Fibroblast of mammary gland (primary cell): ENCODE measurements at regions not wholly inside any gene's neighbourhood (a gene's known extent, or its start where the extent isn't known, plus 50 kb on each side); places are given as distances from the start of the nearest gene placed in this dataset.
A peak's percentile ranks its signal among the peaks of the same experiment; 100 is the strongest.

Experiments used
- DNase-seq: peaks from one replicate; pipeline ENCODE4 v3.0.0-alpha.2; 2010; ENCODE audit warnings: low read depth
- H3K4me3 ChIP-seq: 2 replicates; pipeline ENCODE4 v1.5.1; 2011; ENCODE audit warnings: low read depth, mild to moderate bottlenecking, low read length, moderate library complexity; ENCODE audit not compliant: control insufficient read depth
- CTCF ChIP-seq: conservative IDR thresholded peaks from 2 replicates; pipeline ENCODE4 v1.5.1; 2011; ENCODE audit warnings: low read depth, low read length, inconsistent platforms; ENCODE audit not compliant: control insufficient read depth, insufficient read depth

DNA sequence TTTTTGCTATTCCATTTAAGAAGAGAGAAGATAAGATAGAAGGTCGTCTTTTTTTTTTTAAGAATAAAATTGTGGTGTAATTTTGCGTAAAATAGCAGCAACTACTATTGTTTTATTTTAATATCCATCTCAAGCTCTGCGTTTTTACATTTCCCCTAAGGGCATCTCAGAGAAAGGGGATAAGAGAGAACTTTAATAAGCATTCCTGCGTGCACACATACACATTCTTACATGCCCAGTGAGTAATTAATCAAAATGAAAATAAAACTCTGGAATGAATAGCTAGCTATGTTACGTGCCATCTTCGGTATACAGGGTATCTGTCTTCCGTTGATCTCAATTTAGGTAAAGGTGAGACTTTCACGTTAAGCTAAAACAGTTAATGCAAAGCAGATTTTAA lies 200.3 kb upstream of the TENM3 start:
- no peak for TF ChIP-seq CTCF
- no peak for DNase-seq
- no peak overlapping the region for H3K4me3 ChIP-seq

- DNase-seq, result no peak
- no peak for TF ChIP-seq CTCF
- no peak overlapping the region for H3K4me3 ChIP-seq
Measured at GRCh38 chr4:182048871-182049270, 194.3 kb upstream of the TENM3 start.

GRCh38 chr4:182056866-182057265 lies 186.3 kb upstream of the TENM3 start:
- DNase-seq, result no peak
- no peak overlapping the region for H3K4me3 ChIP-seq
- no peak for TF ChIP-seq CTCF

GRCh38 chr4:182062458-182062857 lies 180.7 kb upstream of the TENM3 start:
- DNase-seq, result no peak
- TF ChIP-seq CTCF, result no peak
- H3K4me3 ChIP-seq, result no peak overlapping the region

DNA sequence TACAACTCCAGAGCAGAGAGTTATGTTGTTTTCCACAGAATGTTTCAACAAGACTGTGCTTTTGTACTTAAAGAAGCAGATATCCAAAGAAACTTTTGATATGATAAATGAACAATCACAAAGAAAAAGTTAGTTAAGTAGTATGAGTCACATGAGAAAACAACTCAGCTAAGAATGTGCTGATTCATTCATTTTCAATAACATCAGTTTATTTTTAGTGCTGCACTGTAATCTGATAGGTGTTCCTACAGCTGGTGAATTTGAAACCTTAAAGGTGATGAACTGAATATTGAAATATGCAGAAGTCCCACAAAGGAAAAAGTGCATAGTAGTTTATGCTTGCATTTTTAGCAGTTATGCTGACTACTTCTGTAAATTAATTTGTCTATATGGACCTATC lies 180.3 kb upstream of the TENM3 start:
- DNase-seq, result peak; percentile 82
- TF ChIP-seq CTCF, result no peak
- no peak overlapping the region for H3K4me3 ChIP-seq

- no peak for TF ChIP-seq CTCF
- no peak overlapping the region for H3K4me3 ChIP-seq
- DNase-seq, result no peak
Measured at GRCh38 chr4:182063651-182064050, 179.6 kb upstream of the TENM3 start.

GRCh38 chr4:182065255-182065654 lies 177.9 kb upstream of the TENM3 start:
- DNase-seq, result no peak
- no peak for TF ChIP-seq CTCF
- no peak overlapping the region for H3K4me3 ChIP-seq
